ENCODE measurements at regions not wholly inside any gene's neighbourhood (a gene's known extent, or its start where the extent isn't known, plus 50 kb on each side); places are given as distances from the start of the nearest gene placed in this dataset.

- no peak for DNase-seq
Measured at GRCh38 chr18:33805592-33805991, 227.6 kb downstream of the ASXL3 start.

- DNase-seq = no peak
Measured at GRCh38 chr18:33804258-33804657, 226.2 kb downstream of the ASXL3 start.

- no peak for DNase-seq
Measured at GRCh38 chr18:33803636-33804035, 225.6 kb downstream of the ASXL3 start.

GRCh38 chr18:33802955-33803354 is 224.9 kb downstream of the ASXL3 start:
- no peak for DNase-seq

Measured in Kasumi-1 (cell line).